K562 (cell line): ENCODE measurements at regions not wholly inside any gene's neighbourhood (a gene's known extent, or its start where the extent isn't known, plus 50 kb on each side); places are given as distances from the start of the nearest gene placed in this dataset.
"Not testable (repeated sequence)": the region's sequence is repeated elsewhere in the genome, so short reads cannot be mapped to it uniquely, and the experiment has no call there.

ENCODE experiments used
- ATF1 ChIP-seq, 2 experiments: fragments of 450-650 bp in 1 of 2; IDR thresholded peaks; 2 replicates each; pipeline ENCODE4 v1.6.1; 2016; ENCODE audit warnings: missing compliant biosample characterization in 1 of 2, missing genetic modification characterization in 1 of 2
- FOS ChIP-seq: IDR thresholded peaks from 3 replicates; pipeline ENCODE4 v1.6.1; 2011; ENCODE audit not compliant: insufficient read length; ENCODE audit errors: extremely low read depth
- HSF4 ChIP-seq: fragments of 250-450 bp; sonication (Bioruptor Pico); IDR thresholded peaks from 2 replicates; pipeline ENCODE4 v2.1.2; 2022; ENCODE audit warnings: mild to moderate bottlenecking, moderate library complexity, borderline replicate concordance
- KAT7 ChIP-seq: sonication (generic); formaldehyde crosslinking; IDR thresholded peaks from 2 replicates; pipeline ENCODE4 v1.8.0; 2022; ENCODE audit warnings: missing genetic modification reagents, mild to moderate bottlenecking, borderline replicate concordance
- POLR2AphosphoS2 ChIP-seq: IDR thresholded peaks from 2 replicates; pipeline ENCODE4 v1.6.1; 2012; ENCODE audit warnings: low read length, improper control_type of control experiment
- PRPF4 ChIP-seq: fragments of 200-400 bp; formaldehyde crosslinking; IDR thresholded peaks from one replicate; pipeline ENCODE4 v1.6.1; 2017; ENCODE audit warnings: low read length, low read depth, mild to moderate bottlenecking; ENCODE audit not compliant: insufficient read depth, poor library complexity, severe bottlenecking
- SAFB2 ChIP-seq: fragments of 200-400 bp; formaldehyde crosslinking; IDR thresholded peaks from 2 replicates; pipeline ENCODE4 v1.6.1; 2018; ENCODE audit warnings: borderline replicate concordance, low read length, low read depth, moderate library complexity; ENCODE audit not compliant: severe bottlenecking
- ZNF431 ChIP-seq: sonication (generic); formaldehyde crosslinking; IDR thresholded peaks from 2 replicates; pipeline ENCODE4 v1.8.0; 2022; ENCODE audit warnings: mild to moderate bottlenecking, missing genetic modification reagents
- ZZZ3 ChIP-seq: fragments of 450-650 bp; IDR thresholded peaks from 2 replicates; pipeline ENCODE4 v1.6.1; 2016; ENCODE audit warnings: antibody characterized with exemption, mild to moderate bottlenecking, moderate library complexity
- TF ChIP-seq, protein P1 (sequence below): fragments of 200-600 bp; sonication (generic); IDR thresholded peaks from one replicate; pipeline ENCODE4 v1.6.1; 2012; ENCODE audit warnings: mild to moderate bottlenecking, low read depth, low read length, inconsistent platforms
- TF ChIP-seq, protein P2 (sequence below), 3 experiments: IDR thresholded peaks in 2 of 3; conservative IDR thresholded peaks in 1 of 3; 2 replicates each; pipeline ENCODE4 v1.5.1; 2011 to 2012; ENCODE audit warnings: low read length in 3 of 3, mild to moderate bottlenecking in 3 of 3, control low read depth in 2 of 3, improper control_type of control experiment in 1 of 3, inconsistent platforms in 1 of 3, low read depth in 1 of 3, mixed read lengths in 1 of 3, moderate library complexity in 1 of 3; ENCODE audit not compliant: insufficient read depth in 2 of 3
- TF ChIP-seq, protein P3 (sequence below): sonication (generic); formaldehyde crosslinking; IDR thresholded peaks from 2 replicates; pipeline ENCODE4 v1.9.0; 2022; ENCODE audit warnings: mild to moderate bottlenecking, missing genetic modification reagents
- TF ChIP-seq, protein P4 (sequence below): fragments of 450-650 bp; IDR thresholded peaks from 2 replicates; pipeline ENCODE4 v1.6.1; 2018; ENCODE audit not compliant: partially characterized antibody

DNA sequence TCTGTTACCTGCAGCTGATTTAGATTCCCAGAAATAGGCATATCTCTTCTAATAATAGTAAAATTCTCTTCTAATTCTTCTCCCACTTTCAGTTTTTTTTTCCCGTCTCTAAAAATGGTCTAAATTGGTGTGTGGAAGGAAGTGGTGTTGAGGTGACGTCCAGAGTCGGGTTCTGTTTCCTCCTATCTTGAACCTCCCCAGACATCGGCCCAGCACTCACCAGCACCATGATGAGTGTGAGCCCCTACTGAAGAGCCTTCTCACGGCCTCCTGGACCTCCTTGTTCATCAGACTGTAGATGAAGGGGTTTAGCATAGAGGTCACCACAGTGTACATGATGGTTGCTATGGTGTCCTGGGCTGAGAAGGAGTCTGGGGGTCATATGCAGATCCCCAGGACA is 53.5 kb upstream of the FAM153A start:
- TF ChIP-seq, protein P1, sequence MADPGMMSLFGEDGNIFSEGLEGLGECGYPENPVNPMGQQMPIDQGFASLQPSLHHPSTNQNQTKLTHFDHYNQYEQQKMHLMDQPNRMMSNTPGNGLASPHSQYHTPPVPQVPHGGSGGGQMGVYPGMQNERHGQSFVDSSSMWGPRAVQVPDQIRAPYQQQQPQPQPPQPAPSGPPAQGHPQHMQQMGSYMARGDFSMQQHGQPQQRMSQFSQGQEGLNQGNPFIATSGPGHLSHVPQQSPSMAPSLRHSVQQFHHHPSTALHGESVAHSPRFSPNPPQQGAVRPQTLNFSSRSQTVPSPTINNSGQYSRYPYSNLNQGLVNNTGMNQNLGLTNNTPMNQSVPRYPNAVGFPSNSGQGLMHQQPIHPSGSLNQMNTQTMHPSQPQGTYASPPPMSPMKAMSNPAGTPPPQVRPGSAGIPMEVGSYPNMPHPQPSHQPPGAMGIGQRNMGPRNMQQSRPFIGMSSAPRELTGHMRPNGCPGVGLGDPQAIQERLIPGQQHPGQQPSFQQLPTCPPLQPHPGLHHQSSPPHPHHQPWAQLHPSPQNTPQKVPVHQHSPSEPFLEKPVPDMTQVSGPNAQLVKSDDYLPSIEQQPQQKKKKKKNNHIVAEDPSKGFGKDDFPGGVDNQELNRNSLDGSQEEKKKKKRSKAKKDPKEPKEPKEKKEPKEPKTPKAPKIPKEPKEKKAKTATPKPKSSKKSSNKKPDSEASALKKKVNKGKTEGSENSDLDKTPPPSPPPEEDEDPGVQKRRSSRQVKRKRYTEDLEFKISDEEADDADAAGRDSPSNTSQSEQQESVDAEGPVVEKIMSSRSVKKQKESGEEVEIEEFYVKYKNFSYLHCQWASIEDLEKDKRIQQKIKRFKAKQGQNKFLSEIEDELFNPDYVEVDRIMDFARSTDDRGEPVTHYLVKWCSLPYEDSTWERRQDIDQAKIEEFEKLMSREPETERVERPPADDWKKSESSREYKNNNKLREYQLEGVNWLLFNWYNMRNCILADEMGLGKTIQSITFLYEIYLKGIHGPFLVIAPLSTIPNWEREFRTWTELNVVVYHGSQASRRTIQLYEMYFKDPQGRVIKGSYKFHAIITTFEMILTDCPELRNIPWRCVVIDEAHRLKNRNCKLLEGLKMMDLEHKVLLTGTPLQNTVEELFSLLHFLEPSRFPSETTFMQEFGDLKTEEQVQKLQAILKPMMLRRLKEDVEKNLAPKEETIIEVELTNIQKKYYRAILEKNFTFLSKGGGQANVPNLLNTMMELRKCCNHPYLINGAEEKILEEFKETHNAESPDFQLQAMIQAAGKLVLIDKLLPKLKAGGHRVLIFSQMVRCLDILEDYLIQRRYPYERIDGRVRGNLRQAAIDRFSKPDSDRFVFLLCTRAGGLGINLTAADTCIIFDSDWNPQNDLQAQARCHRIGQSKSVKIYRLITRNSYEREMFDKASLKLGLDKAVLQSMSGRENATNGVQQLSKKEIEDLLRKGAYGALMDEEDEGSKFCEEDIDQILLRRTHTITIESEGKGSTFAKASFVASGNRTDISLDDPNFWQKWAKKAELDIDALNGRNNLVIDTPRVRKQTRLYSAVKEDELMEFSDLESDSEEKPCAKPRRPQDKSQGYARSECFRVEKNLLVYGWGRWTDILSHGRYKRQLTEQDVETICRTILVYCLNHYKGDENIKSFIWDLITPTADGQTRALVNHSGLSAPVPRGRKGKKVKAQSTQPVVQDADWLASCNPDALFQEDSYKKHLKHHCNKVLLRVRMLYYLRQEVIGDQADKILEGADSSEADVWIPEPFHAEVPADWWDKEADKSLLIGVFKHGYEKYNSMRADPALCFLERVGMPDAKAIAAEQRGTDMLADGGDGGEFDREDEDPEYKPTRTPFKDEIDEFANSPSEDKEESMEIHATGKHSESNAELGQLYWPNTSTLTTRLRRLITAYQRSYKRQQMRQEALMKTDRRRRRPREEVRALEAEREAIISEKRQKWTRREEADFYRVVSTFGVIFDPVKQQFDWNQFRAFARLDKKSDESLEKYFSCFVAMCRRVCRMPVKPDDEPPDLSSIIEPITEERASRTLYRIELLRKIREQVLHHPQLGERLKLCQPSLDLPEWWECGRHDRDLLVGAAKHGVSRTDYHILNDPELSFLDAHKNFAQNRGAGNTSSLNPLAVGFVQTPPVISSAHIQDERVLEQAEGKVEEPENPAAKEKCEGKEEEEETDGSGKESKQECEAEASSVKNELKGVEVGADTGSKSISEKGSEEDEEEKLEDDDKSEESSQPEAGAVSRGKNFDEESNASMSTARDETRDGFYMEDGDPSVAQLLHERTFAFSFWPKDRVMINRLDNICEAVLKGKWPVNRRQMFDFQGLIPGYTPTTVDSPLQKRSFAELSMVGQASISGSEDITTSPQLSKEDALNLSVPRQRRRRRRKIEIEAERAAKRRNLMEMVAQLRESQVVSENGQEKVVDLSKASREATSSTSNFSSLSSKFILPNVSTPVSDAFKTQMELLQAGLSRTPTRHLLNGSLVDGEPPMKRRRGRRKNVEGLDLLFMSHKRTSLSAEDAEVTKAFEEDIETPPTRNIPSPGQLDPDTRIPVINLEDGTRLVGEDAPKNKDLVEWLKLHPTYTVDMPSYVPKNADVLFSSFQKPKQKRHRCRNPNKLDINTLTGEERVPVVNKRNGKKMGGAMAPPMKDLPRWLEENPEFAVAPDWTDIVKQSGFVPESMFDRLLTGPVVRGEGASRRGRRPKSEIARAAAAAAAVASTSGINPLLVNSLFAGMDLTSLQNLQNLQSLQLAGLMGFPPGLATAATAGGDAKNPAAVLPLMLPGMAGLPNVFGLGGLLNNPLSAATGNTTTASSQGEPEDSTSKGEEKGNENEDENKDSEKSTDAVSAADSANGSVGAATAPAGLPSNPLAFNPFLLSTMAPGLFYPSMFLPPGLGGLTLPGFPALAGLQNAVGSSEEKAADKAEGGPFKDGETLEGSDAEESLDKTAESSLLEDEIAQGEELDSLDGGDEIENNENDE, result not testable (repeated sequence)
- TF ChIP-seq, protein P2, sequence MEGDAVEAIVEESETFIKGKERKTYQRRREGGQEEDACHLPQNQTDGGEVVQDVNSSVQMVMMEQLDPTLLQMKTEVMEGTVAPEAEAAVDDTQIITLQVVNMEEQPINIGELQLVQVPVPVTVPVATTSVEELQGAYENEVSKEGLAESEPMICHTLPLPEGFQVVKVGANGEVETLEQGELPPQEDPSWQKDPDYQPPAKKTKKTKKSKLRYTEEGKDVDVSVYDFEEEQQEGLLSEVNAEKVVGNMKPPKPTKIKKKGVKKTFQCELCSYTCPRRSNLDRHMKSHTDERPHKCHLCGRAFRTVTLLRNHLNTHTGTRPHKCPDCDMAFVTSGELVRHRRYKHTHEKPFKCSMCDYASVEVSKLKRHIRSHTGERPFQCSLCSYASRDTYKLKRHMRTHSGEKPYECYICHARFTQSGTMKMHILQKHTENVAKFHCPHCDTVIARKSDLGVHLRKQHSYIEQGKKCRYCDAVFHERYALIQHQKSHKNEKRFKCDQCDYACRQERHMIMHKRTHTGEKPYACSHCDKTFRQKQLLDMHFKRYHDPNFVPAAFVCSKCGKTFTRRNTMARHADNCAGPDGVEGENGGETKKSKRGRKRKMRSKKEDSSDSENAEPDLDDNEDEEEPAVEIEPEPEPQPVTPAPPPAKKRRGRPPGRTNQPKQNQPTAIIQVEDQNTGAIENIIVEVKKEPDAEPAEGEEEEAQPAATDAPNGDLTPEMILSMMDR (IDR thresholded peaks at IDR 0.05 in 2 of 3, conservative IDR thresholded peaks at IDR 0.05 in 1 of 3; ENCODE audit: insufficient read depth in 2 of 3, low read depth in 1 of 3, low read length in 3 of 3), result not testable (repeated sequence)
- TF ChIP-seq SAFB2; ATF1 (CRISPR knock-in tag; IDR thresholded peaks at IDR 0.05); ATF1 (tag; IDR thresholded peaks at IDR 0.05); ZZZ3; POLR2AphosphoS2; KAT7 (CRISPR knock-in tag); HSF4; FOS; ZNF431 (CRISPR knock-in tag); PRPF4: not testable (repeated sequence)
- TF ChIP-seq, protein P3, sequence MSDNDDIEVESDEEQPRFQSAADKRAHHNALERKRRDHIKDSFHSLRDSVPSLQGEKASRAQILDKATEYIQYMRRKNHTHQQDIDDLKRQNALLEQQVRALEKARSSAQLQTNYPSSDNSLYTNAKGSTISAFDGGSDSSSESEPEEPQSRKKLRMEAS (CRISPR knock-in tag), result not testable (repeated sequence)
- TF ChIP-seq, protein P4, sequence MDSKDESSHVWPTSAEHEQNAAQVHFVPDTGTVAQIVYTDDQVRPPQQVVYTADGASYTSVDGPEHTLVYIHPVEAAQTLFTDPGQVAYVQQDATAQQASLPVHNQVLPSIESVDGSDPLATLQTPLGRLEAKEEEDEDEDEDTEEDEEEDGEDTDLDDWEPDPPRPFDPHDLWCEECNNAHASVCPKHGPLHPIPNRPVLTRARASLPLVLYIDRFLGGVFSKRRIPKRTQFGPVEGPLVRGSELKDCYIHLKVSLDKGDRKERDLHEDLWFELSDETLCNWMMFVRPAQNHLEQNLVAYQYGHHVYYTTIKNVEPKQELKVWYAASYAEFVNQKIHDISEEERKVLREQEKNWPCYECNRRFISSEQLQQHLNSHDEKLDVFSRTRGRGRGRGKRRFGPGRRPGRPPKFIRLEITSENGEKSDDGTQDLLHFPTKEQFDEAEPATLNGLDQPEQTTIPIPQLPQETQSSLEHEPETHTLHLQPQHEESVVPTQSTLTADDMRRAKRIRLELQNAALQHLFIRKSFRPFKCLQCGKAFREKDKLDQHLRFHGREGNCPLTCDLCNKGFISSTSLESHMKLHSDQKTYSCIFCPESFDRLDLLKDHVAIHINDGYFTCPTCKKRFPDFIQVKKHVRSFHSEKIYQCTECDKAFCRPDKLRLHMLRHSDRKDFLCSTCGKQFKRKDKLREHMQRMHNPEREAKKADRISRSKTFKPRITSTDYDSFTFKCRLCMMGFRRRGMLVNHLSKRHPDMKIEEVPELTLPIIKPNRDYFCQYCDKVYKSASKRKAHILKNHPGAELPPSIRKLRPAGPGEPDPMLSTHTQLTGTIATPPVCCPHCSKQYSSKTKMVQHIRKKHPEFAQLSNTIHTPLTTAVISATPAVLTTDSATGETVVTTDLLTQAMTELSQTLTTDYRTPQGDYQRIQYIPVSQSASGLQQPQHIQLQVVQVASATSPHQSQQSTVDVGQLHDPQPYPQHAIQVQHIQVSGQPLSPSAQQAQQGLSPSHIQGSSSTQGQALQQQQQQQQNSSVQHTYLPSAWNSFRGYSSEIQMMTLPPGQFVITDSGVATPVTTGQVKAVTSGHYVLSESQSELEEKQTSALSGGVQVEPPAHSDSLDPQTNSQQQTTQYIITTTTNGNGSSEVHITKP, result not testable (repeated sequence)
